ENCODE measurements at regions not wholly inside any gene's neighbourhood (a gene's known extent, or its start where the extent isn't known, plus 50 kb on each side); places are given as distances from the start of the nearest gene placed in this dataset.

- CTCF ChIA-PET, result no interaction called here
- Histone ChIP-seq H3K9me3 (ENCODE audit: control insufficient read depth, insufficient read depth, low read depth, low read length) (no peaks in the 10 kb centered on the region), H3K4me3 (ENCODE audit: low read depth, low read length) (no peak overlapping the region), H3K4me1 (ENCODE audit: control insufficient read depth, insufficient read depth, low read length) (peaks cover 3% of the 10 kb centered on the region; the same call in 1 of the 2 replicates), H3K27ac (ENCODE audit: extremely low read depth, low read depth, low read length) (no peak overlapping the region), H3K36me3 (ENCODE audit: control insufficient read depth in 2 of 2, insufficient read depth in 1 of 2, low read length in 2 of 2) (no peaks in the 10 kb centered on the region)
- TF ChIP-seq ATF2 (tag by site-specific recombination; IDR thresholded peaks at IDR 0.05; ENCODE audit: low read depth) (no peak), ZBTB26 (tag by site-specific recombination; optimal IDR thresholded peaks at IDR 0.05) (no peak), ZNF10 (tag by site-specific recombination; IDR thresholded peaks at IDR 0.05) (no peak), ELK4 (IDR thresholded peaks at IDR 0.05; ENCODE audit: borderline replicate concordance, low read depth, low read length) (no peak), IKZF3 (tag by site-specific recombination; IDR thresholded peaks at IDR 0.05) (no peak), ZNF701 (tag by site-specific recombination; IDR thresholded peaks at IDR 0.05) (no peak), ZNF645 (tag by site-specific recombination; IDR thresholded peaks at IDR 0.05) (no peak), ZNF423 (tag by site-specific recombination; IDR thresholded peaks at IDR 0.05) (no peak), ZNF350 (tag by site-specific recombination; IDR thresholded peaks at IDR 0.05) (no peak), ZNF26 (tag by site-specific recombination; IDR thresholded peaks at IDR 0.05) (no peak), ZNF2 (tag by site-specific recombination; IDR thresholded peaks at IDR 0.05) (no peak), ZBTB21 (tag by site-specific recombination; IDR thresholded peaks at IDR 0.05) (no peak), ZNF146 (tag by site-specific recombination; IDR thresholded peaks at IDR 0.05) (no peak), ZFP3 (tag by site-specific recombination; IDR thresholded peaks at IDR 0.05; ENCODE audit: low read depth) (no peak), ZNF571 (tag by site-specific recombination; IDR thresholded peaks at IDR 0.05) (no peak), ZNF311 (tag by site-specific recombination; IDR thresholded peaks at IDR 0.05; ENCODE audit: borderline replicate concordance) (no peak), MYNN (tag by site-specific recombination; IDR thresholded peaks at IDR 0.05; ENCODE audit: borderline replicate concordance) (no peak), ZNF404 (tag by site-specific recombination; IDR thresholded peaks at IDR 0.05) (no peak)
- POLR2A ChIA-PET, result no interaction called here
These were observed 147.2 kb upstream of the KLF4 start for GRCh38 chr9:107636571-107637381.

GRCh38 chr9:107635803-107636174 is 146.2 kb upstream of the KLF4 start:
- Histone ChIP-seq H3K36me3 (ENCODE audit: control insufficient read depth in 2 of 2, insufficient read depth in 1 of 2, low read length in 2 of 2) (no peaks in the 10 kb centered on the region), H3K4me1 (ENCODE audit: control insufficient read depth, insufficient read depth, low read length) (peaks cover 3% of the 10 kb centered on the region; the same call in 1 of the 2 replicates), H3K9me3 (ENCODE audit: control insufficient read depth, insufficient read depth, low read depth, low read length) (no peaks in the 10 kb centered on the region), H3K4me3 (ENCODE audit: low read depth, low read length) (no peak overlapping the region), H3K27ac (ENCODE audit: extremely low read depth, low read depth, low read length) (no peak overlapping the region)
- ChIA-PET CTCF (no interaction called here), POLR2A (no interaction called here)
- TF ChIP-seq SP3 (tag by site-specific recombination; IDR thresholded peaks at IDR 0.05) (no peak), GFI1B (tag by site-specific recombination; IDR thresholded peaks at IDR 0.05) (no peak), ZNF266 (tag by site-specific recombination; IDR thresholded peaks at IDR 0.05; ENCODE audit: low read depth) (no peak), ZNF521 (tag by site-specific recombination; IDR thresholded peaks at IDR 0.05) (no peak), HOXC10 (CRISPR knock-in tag; IDR thresholded peaks at IDR 0.05) (no peak), ZNF169 (tag by site-specific recombination; IDR thresholded peaks at IDR 0.05) (no peak), ZNF394 (tag by site-specific recombination; IDR thresholded peaks at IDR 0.05; ENCODE audit: borderline replicate concordance) (no peak), IKZF3 (tag by site-specific recombination; IDR thresholded peaks at IDR 0.05) (no peak), ZFP3 (tag by site-specific recombination; IDR thresholded peaks at IDR 0.05; ENCODE audit: low read depth) (no peak), ZBTB7A (tag by site-specific recombination; IDR thresholded peaks at IDR 0.05; ENCODE audit: low read depth) (no peak), ZNF670 (tag by site-specific recombination; IDR thresholded peaks at IDR 0.05; ENCODE audit: low read depth) (no peak)
